H1 (cell line): ENCODE measurements at regions not wholly inside any gene's neighbourhood (a gene's known extent, or its start where the extent isn't known, plus 50 kb on each side); places are given as distances from the start of the nearest gene placed in this dataset.

ENCODE experiments used
- ATF2 ChIP-seq: IDR thresholded peaks from 2 replicates; pipeline ENCODE4 v1.6.1; 2012; ENCODE audit warnings: low read length, inconsistent platforms
- CREB1 ChIP-seq: IDR thresholded peaks from 2 replicates; pipeline ENCODE4 v1.6.1; 2012; ENCODE audit warnings: inconsistent platforms
- EZH2 ChIP-seq: fragments of 200-600 bp; sonication (generic); IDR thresholded peaks from 2 replicates; pipeline ENCODE4 v1.7.1; 2012; ENCODE audit warnings: low read depth, mild to moderate bottlenecking, moderate library complexity, low read length, inconsistent platforms; ENCODE audit not compliant: severe bottlenecking
- POLR2AphosphoS5 ChIP-seq: IDR thresholded peaks from 2 replicates; pipeline ENCODE4 v1.6.1; 2011; ENCODE audit warnings: low read depth, low read length
- SIX5 ChIP-seq: IDR thresholded peaks from 2 replicates; pipeline ENCODE4 v1.6.1; 2011; ENCODE audit warnings: mild to moderate bottlenecking, low read depth, low read length

- no peak for TF ChIP-seq ATF2
- TF ChIP-seq CREB1 = no peak
- TF ChIP-seq SIX5 = no peak
- no peak for TF ChIP-seq POLR2AphosphoS5
- no peak for TF ChIP-seq EZH2
Measured at GRCh38 chr1:38476850-38477178, 382.8 kb downstream of the RRAGC start (continued).
